Activated CD4-positive, alpha-beta T cell treated with anti-CD3 and anti-CD28 coated beads, Interleukin-2, amount 50 U/mL, for 4 hours (primary cell): ENCODE measurements at regions not wholly inside any gene's neighbourhood (a gene's known extent, or its start where the extent isn't known, plus 50 kb on each side); places are given as distances from the start of the nearest gene placed in this dataset.

Experiments used
- DNase-seq, 2 experiments: peaks; one replicate each; pipeline ENCODE4 v3.0.0-alpha.2; 2020

DNA sequence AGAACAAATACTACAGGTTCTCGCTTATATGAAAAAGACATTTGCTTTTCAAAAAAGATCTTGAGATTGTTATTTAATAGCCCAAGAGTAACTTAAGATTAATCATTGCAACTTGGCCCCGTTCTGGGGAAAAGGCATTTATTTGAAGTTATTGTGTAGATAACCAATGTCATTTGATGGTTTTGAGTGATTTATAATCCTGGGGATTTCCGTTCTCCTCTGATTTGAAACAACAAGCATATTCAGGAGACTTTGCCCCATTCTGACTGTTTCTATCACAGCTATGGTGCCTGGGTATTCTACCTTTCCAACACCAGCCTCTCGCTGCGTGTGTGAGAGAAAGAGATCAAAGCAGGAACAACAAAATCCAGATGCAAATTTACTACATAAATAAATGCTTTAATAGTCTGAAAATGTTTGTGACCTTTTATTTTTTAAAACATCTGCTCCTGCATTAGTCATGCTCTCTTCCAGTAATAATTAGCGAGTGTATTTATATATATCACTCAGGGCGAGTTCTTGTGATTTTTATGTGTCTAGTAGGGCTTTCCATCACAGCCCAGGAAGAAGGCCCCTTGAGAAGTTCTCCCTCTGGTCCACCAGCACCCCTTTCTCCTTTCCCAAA is 197.9 kb upstream of the FOXQ1 start:
- DNase-seq = no peak

GRCh38 chr6:1111361-1111760 is 200.5 kb upstream of the FOXQ1 start:
- no peak for DNase-seq

GRCh38 chr6:1110941-1111349 is 201.0 kb upstream of the FOXQ1 start:
- DNase-seq = no peak

DNA sequence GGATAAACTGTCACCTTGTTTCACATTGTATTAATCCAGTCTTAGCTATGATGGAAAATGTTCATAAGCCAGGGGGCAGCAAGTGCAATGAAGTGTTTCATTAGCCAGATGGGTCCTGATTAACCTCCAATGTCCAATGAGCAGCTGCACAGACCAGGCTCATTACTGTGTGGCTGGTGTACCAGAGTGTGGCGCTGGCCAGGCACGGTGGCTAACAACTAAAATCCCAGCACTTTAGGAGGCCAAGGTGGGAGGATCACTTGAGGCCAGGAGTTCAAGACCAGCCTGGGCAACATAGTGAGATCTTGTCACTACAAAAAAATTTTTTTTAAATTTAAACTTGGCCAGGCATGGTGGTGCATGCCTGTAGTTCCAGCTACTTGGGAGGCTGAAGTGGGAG is 201.7 kb upstream of the FOXQ1 start:
- no peak for DNase-seq

GRCh38 chr6:1109134-1109533 is 202.8 kb upstream of the FOXQ1 start:
- no peak for DNase-seq

DNA sequence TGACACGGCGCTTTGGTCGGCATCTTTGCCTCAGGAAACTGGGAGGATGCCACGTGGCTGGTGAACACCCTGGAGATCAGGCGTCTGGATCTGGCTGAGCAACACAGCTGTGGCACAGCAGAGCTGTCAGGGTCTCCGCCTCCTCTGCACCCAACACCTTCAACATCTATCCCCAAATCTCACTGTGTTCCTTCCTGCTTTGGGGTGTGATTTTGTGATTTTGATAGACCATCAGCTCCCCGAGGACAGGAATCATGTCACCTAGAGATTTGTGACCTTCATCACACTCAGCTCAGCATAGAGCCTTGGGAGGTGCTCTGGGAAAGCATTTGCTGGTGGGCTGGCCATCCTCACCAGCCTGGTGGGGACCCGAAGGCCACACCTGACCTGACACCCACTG is 203.7 kb upstream of the FOXQ1 start:
- DNase-seq = no peak

GRCh38 chr6:1107578-1107977 is 204.3 kb upstream of the FOXQ1 start:
- DNase-seq = no peak

DNA sequence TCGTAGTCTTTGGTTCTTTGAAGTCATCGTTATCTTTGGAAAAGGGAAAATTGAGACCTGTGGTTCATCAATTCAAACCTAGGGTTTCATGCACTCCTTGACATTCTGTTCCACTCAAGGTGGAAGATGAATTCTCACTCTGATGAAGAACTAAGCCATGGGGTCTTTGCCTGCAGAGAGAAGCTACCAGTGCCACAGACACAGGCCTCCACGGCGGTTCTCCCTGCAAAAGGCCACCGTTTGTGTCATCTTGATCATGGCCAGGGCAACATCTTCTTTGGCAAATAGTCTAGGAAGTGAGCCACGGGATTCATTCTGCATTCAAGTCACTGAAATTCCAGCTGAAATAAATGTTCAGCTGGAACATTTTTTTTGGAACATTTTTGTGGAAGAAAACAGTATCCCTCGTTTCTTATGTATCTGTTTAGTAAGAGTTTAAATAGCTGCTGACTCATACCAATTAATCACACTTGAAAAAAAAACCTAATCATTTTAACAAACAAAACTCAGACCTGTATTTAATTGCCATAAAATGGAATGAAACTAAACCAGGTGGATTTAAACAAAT is 206.0 kb upstream of the FOXQ1 start:
- no peak for DNase-seq

GRCh38 chr6:1104988-1105670 is 206.8 kb upstream of the FOXQ1 start:
- DNase-seq = no peak

GRCh38 chr6:1103945-1104623 is 207.8 kb upstream of the FOXQ1 start:
- DNase-seq = no peak

DNA sequence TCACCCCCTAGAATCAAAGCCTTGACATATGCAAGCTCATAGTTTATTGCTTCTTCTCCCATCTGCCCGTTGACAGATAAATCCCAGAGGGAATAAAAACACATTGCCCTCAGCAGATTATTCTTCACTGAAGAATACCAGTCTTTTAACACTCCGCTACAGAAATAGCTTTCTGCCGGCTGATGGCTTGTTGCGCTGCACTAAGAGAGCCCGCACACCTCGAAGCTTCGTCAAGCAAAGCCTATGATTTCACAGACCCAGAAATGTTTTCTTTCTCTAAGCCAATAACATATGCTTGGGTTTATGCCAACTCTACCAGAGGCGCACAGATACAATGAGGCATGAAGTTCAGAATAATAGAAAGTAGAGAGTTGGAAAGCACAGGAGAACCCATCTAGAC is 208.9 kb upstream of the FOXQ1 start:
- no peak for DNase-seq

GRCh38 chr6:1100269-1100668 is 211.6 kb upstream of the FOXQ1 start:
- no peak for DNase-seq

- DNase-seq = no peak
Measured at GRCh38 chr6:1099264-1099663, 212.6 kb upstream of the FOXQ1 start.

- DNase-seq = no peak
Measured at GRCh38 chr6:1096967-1097765, 214.7 kb upstream of the FOXQ1 start.

DNA sequence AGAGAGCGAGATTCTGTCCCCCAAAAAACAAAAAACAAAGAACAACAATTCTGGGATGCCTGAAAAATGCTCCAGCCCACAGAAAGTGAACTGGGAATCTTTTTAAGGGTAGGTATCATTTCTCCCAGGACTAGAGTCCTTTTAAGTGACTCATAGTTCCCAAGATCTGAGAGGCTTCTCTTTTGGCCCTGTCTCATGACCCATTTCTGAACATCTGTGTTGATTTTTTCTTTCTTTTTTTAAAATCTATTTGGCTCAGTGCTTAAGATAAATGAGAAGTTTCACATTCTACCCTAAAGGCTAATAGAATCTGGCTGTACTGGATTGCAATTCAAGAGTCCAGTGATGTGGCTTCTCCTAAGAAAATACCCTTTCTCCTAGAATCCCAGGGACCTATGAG is 217.6 kb upstream of the FOXQ1 start:
- DNase-seq = no peak

- DNase-seq = no peak
Measured at GRCh38 chr6:1091900-1092299, 220.0 kb upstream of the FOXQ1 start.

DNA sequence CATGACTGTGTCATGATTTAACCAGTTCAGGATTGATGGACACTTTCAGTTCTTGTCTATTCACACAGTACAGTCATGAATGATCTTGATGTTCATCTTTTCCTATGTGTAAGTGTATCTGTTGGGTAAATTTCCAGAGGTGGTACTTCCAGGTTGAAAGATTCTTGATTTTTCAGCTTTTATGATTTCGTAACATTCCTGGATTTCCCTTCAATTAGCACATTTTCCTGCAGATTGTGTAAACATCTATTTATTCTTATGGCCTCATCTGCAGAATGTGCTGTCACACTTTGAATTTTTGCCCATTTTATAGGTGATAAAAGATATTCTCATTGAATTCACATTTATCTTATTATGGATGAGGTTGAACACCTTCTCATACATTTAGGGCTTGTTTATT is 222.0 kb upstream of the FOXQ1 start:
- no peak for DNase-seq

DNA sequence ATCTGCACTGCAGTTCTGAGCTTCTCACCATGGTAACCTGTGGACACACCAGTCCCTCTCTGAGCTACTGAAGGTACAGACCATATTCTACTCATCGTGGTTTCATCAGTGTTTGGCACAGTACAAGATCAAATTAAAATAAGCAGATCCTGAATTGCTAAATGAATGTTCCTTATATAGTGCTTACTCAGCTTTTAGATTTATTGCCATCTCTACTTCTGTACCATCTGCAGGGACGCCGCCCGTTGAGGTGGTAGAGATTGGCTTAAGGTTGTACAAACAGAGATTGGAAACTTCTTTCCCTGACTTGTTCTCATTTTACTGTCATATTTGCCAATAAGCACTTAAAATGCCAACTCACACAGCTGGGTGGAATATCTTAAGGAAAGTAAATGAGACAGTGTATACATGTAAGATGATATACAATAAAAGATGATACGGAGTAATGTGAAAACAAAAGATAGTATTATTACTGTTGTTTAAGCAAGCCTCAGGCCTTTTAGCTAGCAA is 223.4 kb upstream of the FOXQ1 start:
- DNase-seq = no peak

DNA sequence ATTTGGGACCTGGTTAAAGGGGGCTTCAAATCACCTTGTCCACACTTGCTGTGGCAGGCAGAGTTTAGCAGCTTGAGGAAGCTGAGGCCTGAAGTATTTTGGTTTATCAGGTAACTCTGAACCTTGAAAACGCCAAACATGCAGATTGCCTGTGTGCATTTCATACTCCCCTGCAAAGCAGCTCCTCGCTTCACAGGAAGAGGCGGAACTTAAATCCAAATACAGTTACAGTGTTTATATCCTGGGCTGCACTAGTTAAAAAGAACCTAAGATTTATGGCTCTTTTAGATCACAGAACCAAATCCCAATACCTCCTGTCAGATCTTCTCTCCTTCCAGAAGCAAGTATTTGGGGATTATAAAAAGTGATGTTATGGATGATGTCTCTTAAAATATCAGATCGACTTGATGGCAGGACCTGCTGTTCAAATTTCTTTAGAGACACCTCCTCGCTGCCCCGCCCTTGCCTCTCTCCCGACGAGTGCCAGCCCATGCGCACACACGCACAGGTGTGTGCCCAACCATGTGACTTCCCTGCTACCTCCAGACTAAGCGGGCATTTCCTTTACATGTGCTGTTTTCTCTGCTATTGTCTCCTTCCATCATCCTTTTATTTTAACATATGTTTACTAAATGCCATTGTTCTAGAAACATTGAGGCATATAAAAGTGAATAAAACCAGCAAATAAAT is 224.6 kb upstream of the FOXQ1 start:
- no peak for DNase-seq

GRCh38 chr6:1086446-1087153 is 225.3 kb upstream of the FOXQ1 start:
- DNase-seq = no peak

GRCh38 chr6:1082285-1082935 is 229.5 kb upstream of the FOXQ1 start:
- DNase-seq = no peak
